A549 (cell line): ENCODE measurements at regions not wholly inside any gene's neighbourhood (a gene's known extent, or its start where the extent isn't known, plus 50 kb on each side); places are given as distances from the start of the nearest gene placed in this dataset.

Experiments used
- CEBPB ChIP-seq, 2 experiments: fragments of >200 bp in 1 of 2; sonication (Bioruptor Twin) in 1 of 2; formaldehyde crosslinking in 1 of 2; IDR thresholded peaks; 2 replicates each; pipeline ENCODE4 v1.6.1; 2012 to 2016
- CTCF ChIP-seq: fragments of >200 bp; sonication (Bioruptor Twin); formaldehyde crosslinking; IDR thresholded peaks from 3 replicates; pipeline ENCODE4 v1.5.1; 2016
- EHF ChIP-seq: fragments of 250-450 bp; sonication (Bioruptor Pico); IDR thresholded peaks from 2 replicates; pipeline ENCODE4 v1.5.0; 2020; ENCODE audit warnings: mild to moderate bottlenecking
- MAX ChIP-seq: IDR thresholded peaks from 2 replicates; pipeline ENCODE4 v1.6.1; 2012
- POLR2A ChIP-seq: IDR thresholded peaks from 2 replicates; pipeline ENCODE4 v1.6.1; 2012; ENCODE audit warnings: mild to moderate bottlenecking, low read length
- RAD21 ChIP-seq, 2 experiments: fragments of >200 bp in 1 of 2; sonication (Bioruptor Twin) in 1 of 2; formaldehyde crosslinking in 1 of 2; IDR thresholded peaks in 1 of 2; conservative IDR thresholded peaks in 1 of 2; 2 replicates in 1 of 2; 3 replicates in 1 of 2; pipeline ENCODE4 v1.6.1; 2012 to 2018; ENCODE audit warnings: inconsistent platforms in 1 of 2
- RFX5 ChIP-seq: fragments of 450-650 bp; IDR thresholded peaks from 2 replicates; pipeline ENCODE4 v1.7.1; 2014; ENCODE audit warnings: antibody characterized with exemption, mild to moderate bottlenecking, moderate library complexity
- RNF2 ChIP-seq: fragments of 200-600 bp; sonication (generic); IDR thresholded peaks from 2 replicates; pipeline ENCODE4 v1.6.1; 2016; ENCODE audit warnings: low read depth, mild to moderate bottlenecking, antibody characterized with exemption, moderate library complexity, borderline replicate concordance
- ZC3H11A ChIP-seq: fragments of 450-650 bp; IDR thresholded peaks from 2 replicates; pipeline ENCODE4 v1.6.1; 2014; ENCODE audit warnings: antibody characterized with exemption, mild to moderate bottlenecking

GRCh38 chr4:173998471-173999144 lies 284.9 kb downstream of the FBXO8 start:
- TF ChIP-seq RAD21 (conservative IDR thresholded peaks at IDR 0.05 in 1 of 2, IDR thresholded peaks at IDR 0.05 in 1 of 2) (no peak), RFX5 (no peak), RNF2 (no peak), POLR2A (no peak), CTCF (no peak), CEBPB (IDR thresholded peaks at IDR 0.05) (no peak), EHF (CRISPR knock-in tag) (no peak), ZC3H11A (no peak), MAX (no peak)
